Uterus (tissue), 3 donors: ENCODE measurements at regions not wholly inside any gene's neighbourhood (a gene's known extent, or its start where the extent isn't known, plus 50 kb on each side); places are given as distances from the start of the nearest gene placed in this dataset.

Experiments
- DNase-seq, 2 donors: peaks; one replicate each; pipeline ENCODE4 v3.0.0-alpha.2; 2019 to 2020
- H3K27ac ChIP-seq, 2 donors: fragments of 200-600 bp; sonication (generic); 1 replicate in 1 of 2; 2 replicates in 1 of 2; pipeline ENCODE4 v1.5.1; 2016 to 2018
- H3K27me3 ChIP-seq, 2 donors: fragments of 200-600 bp; sonication (generic); one replicate each; pipeline ENCODE4 v1.5.1; 2018 to 2019; ENCODE audit warnings: control low read depth in 1 of 2
- H3K36me3 ChIP-seq, 2 donors: fragments of 200-600 bp; sonication (generic); one replicate each; pipeline ENCODE4 v1.5.1; 2019; ENCODE audit warnings: control low read depth in 1 of 2
- H3K4me1 ChIP-seq, 2 donors: fragments of 200-600 bp; sonication (generic); one replicate each; pipeline ENCODE4 v1.5.1; 2018 to 2019; ENCODE audit warnings: control low read depth in 1 of 2
- H3K4me3 ChIP-seq, 2 donors: fragments of 200-600 bp; sonication (generic); 1 replicate in 1 of 2; 2 replicates in 1 of 2; pipeline ENCODE4 v1.5.1; 2018 to 2019; ENCODE audit warnings: mild to moderate bottlenecking in 1 of 2
- H3K9me3 ChIP-seq, 2 donors: fragments of 200-600 bp; sonication (generic); one replicate each; pipeline ENCODE4 v1.5.1; 2019; ENCODE audit warnings: control low read depth in 1 of 2
- POLR2A ChIP-seq, 2 donors: fragments of 450-650 bp; IDR thresholded peaks; one replicate each; pipeline ENCODE4 v1.6.1; 2016; ENCODE audit warnings: antibody characterized with exemption in 2 of 2, mild to moderate bottlenecking in 1 of 2, moderate library complexity in 1 of 2
- intact Hi-C: fragments of 100-400 bp; cut with DNase I; formaldehyde crosslinking; loops from one replicate; pipeline ENCODE4 v1.15.1; 2023; ENCODE audit warnings: low total_unique reads
- TF ChIP-seq, protein P1 (sequence below), 4 experiments: fragments of 200-600 bp in 2 of 4; fragments of 450-650 bp in 2 of 4; sonication (generic) in 2 of 4; IDR thresholded peaks; one replicate each; pipeline ENCODE4 v1.5.1; 2016 to 2019; ENCODE audit warnings: antibody characterized with exemption in 4 of 4, mild to moderate bottlenecking in 2 of 4, moderate library complexity in 1 of 4
- donor health status: DM: yes; HTN: yes; CAD: no.

DNA sequence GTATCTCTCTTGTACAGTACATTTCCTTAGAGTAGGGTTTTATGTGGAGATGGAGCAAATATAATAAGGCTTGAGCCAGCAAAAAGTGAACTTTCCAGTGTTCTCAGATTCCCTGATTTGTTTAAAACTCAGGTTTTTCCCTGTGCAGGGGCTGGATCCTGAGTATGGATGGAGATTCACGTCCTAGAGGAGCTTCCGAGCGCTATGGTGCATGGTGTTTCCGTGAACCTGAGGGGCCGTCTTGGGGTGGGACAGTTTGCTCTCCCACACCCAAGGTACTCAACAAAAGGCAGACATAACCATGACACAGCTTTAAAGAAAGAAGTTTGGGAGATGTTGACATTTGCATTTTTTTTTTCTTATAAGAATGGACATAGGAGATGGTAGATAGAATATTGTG, 122.5 kb downstream of the SEC23IP start:
- Histone ChIP-seq H3K4me3 (no peak overlapping the region), H3K27ac (no peak overlapping the region), H3K27me3 (no peaks in the 10 kb centered on the region), H3K36me3 (no peaks in the 10 kb centered on the region), H3K4me1 (no peaks in the 10 kb centered on the region), H3K9me3 (no peaks in the 10 kb centered on the region)
- TF ChIP-seq, protein P1, sequence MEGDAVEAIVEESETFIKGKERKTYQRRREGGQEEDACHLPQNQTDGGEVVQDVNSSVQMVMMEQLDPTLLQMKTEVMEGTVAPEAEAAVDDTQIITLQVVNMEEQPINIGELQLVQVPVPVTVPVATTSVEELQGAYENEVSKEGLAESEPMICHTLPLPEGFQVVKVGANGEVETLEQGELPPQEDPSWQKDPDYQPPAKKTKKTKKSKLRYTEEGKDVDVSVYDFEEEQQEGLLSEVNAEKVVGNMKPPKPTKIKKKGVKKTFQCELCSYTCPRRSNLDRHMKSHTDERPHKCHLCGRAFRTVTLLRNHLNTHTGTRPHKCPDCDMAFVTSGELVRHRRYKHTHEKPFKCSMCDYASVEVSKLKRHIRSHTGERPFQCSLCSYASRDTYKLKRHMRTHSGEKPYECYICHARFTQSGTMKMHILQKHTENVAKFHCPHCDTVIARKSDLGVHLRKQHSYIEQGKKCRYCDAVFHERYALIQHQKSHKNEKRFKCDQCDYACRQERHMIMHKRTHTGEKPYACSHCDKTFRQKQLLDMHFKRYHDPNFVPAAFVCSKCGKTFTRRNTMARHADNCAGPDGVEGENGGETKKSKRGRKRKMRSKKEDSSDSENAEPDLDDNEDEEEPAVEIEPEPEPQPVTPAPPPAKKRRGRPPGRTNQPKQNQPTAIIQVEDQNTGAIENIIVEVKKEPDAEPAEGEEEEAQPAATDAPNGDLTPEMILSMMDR (IDR thresholded peaks at IDR 0.05) = no peak
- no peak for TF ChIP-seq POLR2A (IDR thresholded peaks at IDR 0.05)
- intact Hi-C loops = no loop called here
- no peak for DNase-seq

DNA sequence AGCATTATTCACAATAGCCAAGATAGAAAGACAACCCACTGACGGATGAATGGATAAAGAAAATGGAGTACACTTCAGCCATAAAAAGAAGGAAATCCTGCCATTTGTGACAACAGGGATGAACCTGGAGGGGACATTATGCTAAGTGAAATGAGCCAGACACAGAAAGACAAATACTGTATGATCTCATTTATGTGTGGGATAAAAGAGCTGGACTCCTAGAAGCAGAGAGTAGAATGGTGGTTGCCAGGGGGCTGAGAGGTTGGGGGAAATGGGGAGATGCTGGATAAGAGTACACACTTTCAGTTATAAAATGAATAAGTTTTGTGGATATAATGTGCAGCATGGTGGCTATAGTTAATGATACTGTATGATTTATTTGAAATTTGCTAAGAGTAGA, 124.4 kb downstream of the SEC23IP start:
- Histone ChIP-seq H3K36me3 (no peaks in the 10 kb centered on the region), H3K27me3 (no peaks in the 10 kb centered on the region), H3K4me3 (no peak overlapping the region), H3K4me1 (no peaks in the 10 kb centered on the region), H3K9me3 (no peaks in the 10 kb centered on the region), H3K27ac (no peak overlapping the region)
- TF ChIP-seq, protein P1 (IDR thresholded peaks at IDR 0.05) = no peak
- no peak for TF ChIP-seq POLR2A (IDR thresholded peaks at IDR 0.05)
- intact Hi-C loops = no loop called here
- no peak for DNase-seq

DNA sequence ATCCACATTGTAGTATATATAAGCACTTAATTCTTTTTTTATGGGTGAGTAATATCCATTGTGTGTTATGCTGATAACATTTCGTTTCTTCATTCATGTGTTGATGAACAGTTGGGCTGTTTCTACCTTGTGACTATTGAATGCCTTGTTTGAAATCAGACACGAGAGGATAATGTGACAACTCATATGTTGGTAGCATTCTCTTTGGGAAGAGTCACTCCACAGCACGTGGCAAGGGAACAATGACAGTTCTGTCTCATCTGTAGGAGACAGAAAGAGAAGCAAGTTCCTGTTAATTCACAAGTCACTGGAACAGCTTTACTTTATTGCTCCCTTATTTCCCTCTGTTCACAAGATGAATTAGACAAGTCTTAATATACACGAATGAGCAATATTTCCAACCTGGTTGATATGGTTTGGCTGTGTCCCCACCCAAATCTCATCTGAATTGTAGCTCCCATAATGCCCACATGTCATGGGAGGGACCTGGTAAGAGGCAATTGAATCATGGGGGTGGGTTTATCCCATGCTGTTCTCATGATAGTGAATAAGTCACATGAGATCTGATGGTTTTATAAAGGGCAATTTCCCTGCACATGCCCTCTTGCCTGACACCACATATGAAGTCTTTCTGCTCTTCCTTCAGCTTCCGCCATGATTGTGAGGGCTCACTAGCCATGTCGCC, 125.3 kb downstream of the SEC23IP start:
- H3K9me3 ChIP-seq = no peaks in the 10 kb centered on the region
- intact Hi-C loops = no loop called here
- no peak for DNase-seq
- H3K27me3 ChIP-seq = no peaks in the 10 kb centered on the region
- H3K36me3 ChIP-seq = no peaks in the 10 kb centered on the region
- H3K27ac ChIP-seq = no peak overlapping the region
- H3K4me3 ChIP-seq = no peak overlapping the region
- no peak for TF ChIP-seq POLR2A (IDR thresholded peaks at IDR 0.05)
- TF ChIP-seq, protein P1 (IDR thresholded peaks at IDR 0.05) = no peak
- no peaks in the 10 kb centered on the region for H3K4me1 ChIP-seq

DNA sequence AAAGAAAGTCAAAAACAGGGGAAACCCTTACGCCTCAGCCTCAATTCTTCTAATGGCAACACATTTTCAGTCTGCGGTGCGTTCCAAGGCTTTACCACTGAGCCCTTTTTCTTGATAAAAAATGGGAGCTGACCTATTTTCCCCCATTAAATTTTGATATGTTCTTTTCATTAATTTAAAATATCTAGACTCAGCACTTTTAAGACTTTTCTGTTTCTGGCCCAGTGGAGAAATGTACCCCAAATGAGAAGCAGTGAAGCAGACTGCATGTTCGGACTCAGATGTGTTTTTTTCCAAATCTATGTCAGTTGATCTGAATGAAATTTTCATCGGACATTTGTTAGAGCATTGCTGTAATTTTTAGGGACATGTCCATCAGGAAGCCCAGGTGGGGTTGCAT, 126.2 kb downstream of the SEC23IP start:
- DNase-seq = no peak
- Histone ChIP-seq H3K4me3 (no peak overlapping the region), H3K4me1 (no peaks in the 10 kb centered on the region), H3K27me3 (no peaks in the 10 kb centered on the region), H3K9me3 (no peaks in the 10 kb centered on the region), H3K27ac (no peak overlapping the region), H3K36me3 (no peaks in the 10 kb centered on the region)
- intact Hi-C loops = no loop called here
- no peak for TF ChIP-seq POLR2A (IDR thresholded peaks at IDR 0.05)
- TF ChIP-seq, protein P1 (IDR thresholded peaks at IDR 0.05) = no peak

DNA sequence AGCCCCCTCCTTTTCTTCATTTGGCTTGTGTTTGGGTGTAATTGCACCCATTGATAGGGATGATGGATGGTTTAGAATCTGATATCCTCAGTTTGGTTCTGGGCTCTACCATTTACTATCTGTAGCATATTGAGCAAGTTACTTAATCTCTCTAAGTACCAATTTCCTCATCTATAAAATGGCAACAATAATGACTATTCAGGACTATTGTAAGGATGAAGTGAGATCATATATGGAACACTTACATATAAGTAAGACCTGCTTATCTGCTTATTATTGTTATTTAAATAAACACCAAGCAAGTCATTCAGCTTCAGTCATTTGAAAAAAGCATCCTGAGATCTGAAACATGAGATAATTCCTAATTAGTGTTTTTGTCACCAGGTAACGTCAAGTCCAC, 127.0 kb downstream of the SEC23IP start:
- intact Hi-C loops = no loop called here
- H3K9me3 ChIP-seq = no peaks in the 10 kb centered on the region
- H3K4me1 ChIP-seq = no peaks in the 10 kb centered on the region

More for the DNA sequence above, 127.0 kb downstream of the SEC23IP start:
- no peak for DNase-seq
- H3K27ac ChIP-seq = no peak overlapping the region
- no peak overlapping the region for H3K4me3 ChIP-seq
- H3K36me3 ChIP-seq = no peaks in the 10 kb centered on the region
- TF ChIP-seq, protein P1 (IDR thresholded peaks at IDR 0.05) = no peak
- no peak for TF ChIP-seq POLR2A (IDR thresholded peaks at IDR 0.05)
- no peaks in the 10 kb centered on the region for H3K27me3 ChIP-seq
